Osteocyte (in vitro differentiated cells): ENCODE measurements at regions not wholly inside any gene's neighbourhood (a gene's known extent, or its start where the extent isn't known, plus 50 kb on each side); places are given as distances from the start of the nearest gene placed in this dataset.

Source experiments
- DNase-seq: peaks from one replicate; pipeline ENCODE4 v3.0.0; 2021; ENCODE audit warnings: mixed read lengths; ENCODE audit not compliant: unreplicated experiment; ENCODE audit errors: extremely low spot score
- H3K27ac Mint-ChIP-seq: one replicate; pipeline ENCODE4 v1.8.0; 2021; ENCODE audit warnings: mild to moderate bottlenecking, mixed read lengths; ENCODE audit not compliant: unreplicated experiment
- H3K27me3 Mint-ChIP-seq: one replicate; pipeline ENCODE4 v1.8.0; 2021; ENCODE audit warnings: mixed read lengths; ENCODE audit not compliant: unreplicated experiment
- H3K36me3 Mint-ChIP-seq: one replicate; pipeline ENCODE4 v1.8.0; 2021; ENCODE audit warnings: mixed read lengths; ENCODE audit not compliant: unreplicated experiment
- H3K4me1 Mint-ChIP-seq: one replicate; pipeline ENCODE4 v1.8.0; 2021; ENCODE audit warnings: mixed read lengths; ENCODE audit not compliant: unreplicated experiment
- H3K4me3 Mint-ChIP-seq: one replicate; pipeline ENCODE4 v1.8.0; 2021; ENCODE audit warnings: mild to moderate bottlenecking, moderate library complexity, mixed read lengths; ENCODE audit not compliant: unreplicated experiment
- H3K9me3 Mint-ChIP-seq: one replicate; pipeline ENCODE4 v1.8.0; 2021; ENCODE audit warnings: mixed read lengths; ENCODE audit not compliant: unreplicated experiment
- CTCF ChIP-seq: fragments of 200-600 bp; sonication (generic); IDR thresholded peaks from 2 replicates; pipeline ENCODE4 v1.5.0; 2021; ENCODE audit warnings: antibody characterized with exemption, mild to moderate bottlenecking, moderate library complexity

GRCh38 chr1:4397196-4397595 lies 257.2 kb upstream of the AJAP1 start:
- no peak for TF ChIP-seq CTCF
- Mint-ChIP-seq H3K4me3 (no peak overlapping the region), H3K9me3 (peaks cover 54% of the 10 kb centered on the region), H3K27me3 (no peaks in the 10 kb centered on the region), H3K27ac (no peak overlapping the region), H3K4me1 (no peaks in the 10 kb centered on the region), H3K36me3 (no peaks in the 10 kb centered on the region)
- DNase-seq, result no peak

GRCh38 chr1:4402032-4402431 lies 252.4 kb upstream of the AJAP1 start:
- no peak overlapping the region for H3K4me3 Mint-ChIP-seq
- no peaks in the 10 kb centered on the region for H3K36me3 Mint-ChIP-seq
- no peaks in the 10 kb centered on the region for H3K4me1 Mint-ChIP-seq
- H3K27me3 Mint-ChIP-seq, result no peaks in the 10 kb centered on the region
- peaks cover 35% of the 10 kb centered on the region for H3K9me3 Mint-ChIP-seq
- no peak for TF ChIP-seq CTCF
- H3K27ac Mint-ChIP-seq, result no peak overlapping the region
- DNase-seq, result no peak

- Mint-ChIP-seq H3K36me3 (no peaks in the 10 kb centered on the region), H3K27me3 (no peaks in the 10 kb centered on the region), H3K9me3 (peaks cover 37% of the 10 kb centered on the region), H3K4me3 (peak overlapping the region; percentile 44), H3K27ac (no peak overlapping the region), H3K4me1 (no peaks in the 10 kb centered on the region)
- no peak for TF ChIP-seq CTCF
- DNase-seq, result no peak
These were observed 249.4 kb upstream of the AJAP1 start for GRCh38 chr1:4404854-4405590.

- no peaks in the 10 kb centered on the region for H3K27me3 Mint-ChIP-seq
- peaks cover 53% of the 10 kb centered on the region for H3K9me3 Mint-ChIP-seq
- no peaks in the 10 kb centered on the region for H3K36me3 Mint-ChIP-seq
- no peak overlapping the region for H3K4me3 Mint-ChIP-seq
- H3K4me1 Mint-ChIP-seq, result no peaks in the 10 kb centered on the region
- TF ChIP-seq CTCF, result no peak
- no peak overlapping the region for H3K27ac Mint-ChIP-seq
- no peak for DNase-seq
These were observed 246.6 kb upstream of the AJAP1 start for GRCh38 chr1:4407851-4408250.

- Mint-ChIP-seq H3K4me1 (no peaks in the 10 kb centered on the region), H3K36me3 (no peaks in the 10 kb centered on the region), H3K4me3 (no peak overlapping the region), H3K27me3 (no peaks in the 10 kb centered on the region), H3K27ac (no peak overlapping the region), H3K9me3 (peaks cover 57% of the 10 kb centered on the region)
- TF ChIP-seq CTCF, result no peak
- DNase-seq, result no peak
These were observed 246.0 kb upstream of the AJAP1 start for GRCh38 chr1:4408380-4408779.
